Heart left ventricle (tissue), 13 donors: ENCODE measurements at regions not wholly inside any gene's neighbourhood (a gene's known extent, or its start where the extent isn't known, plus 50 kb on each side); places are given as distances from the start of the nearest gene placed in this dataset.

ENCODE experiments used
- POLR2A ChIP-seq, 2 donors: fragments of 450-650 bp; IDR thresholded peaks; one replicate each; pipeline ENCODE4 v1.6.1; 2017; ENCODE audit warnings: antibody characterized with exemption in 2 of 2, mild to moderate bottlenecking in 2 of 2, moderate library complexity in 2 of 2
- TF ChIP-seq, protein P1 (sequence below), 12 donors: fragments of 200-600 bp; sonication (generic) in 4 of 12; IDR thresholded peaks; one replicate each; pipeline versions ENCODE4 v1.5.0 to v1.8.0; 2018 to 2022; ENCODE audit warnings: antibody characterized with exemption in 12 of 12, mild to moderate bottlenecking in 5 of 12
- donor health status: ischemic (EF 13 %, LVEDD 7.1; RV severe dilation, severe dysfunction).
- donor health status: DM: no; HTN: yes; CAD: no.
- donor health status: DM: no; HTN: no; CAD: no.
- donor health status: ischemic (EF 25% LVEDD 6.9; RV normal size, moderate dysfunction).
- donor health status: ischemic (EF 25% LVEDD 5.7; RV mildly dilated, moderate dysfunction).
- donor health status: ischemic (EF 35%, LVEDD 5.7; RV mildly dilated, moderate dysfunction).
- donor health status: nonischemic (EF 11% LVEDD 7.7; RV severe dilation, severe dysfunction).
- donor health status: DM: yes; HTN: yes; CAD: no.
- donor health status: PGD.
- donor health status: ischemic (EF 29% LVEDD 5.4; RV normal size, mild dysfunction).
- donor health status: nonischemic (EF 23%, LVEDD 6.1; RV moderate dilation, normal function).

DNA sequence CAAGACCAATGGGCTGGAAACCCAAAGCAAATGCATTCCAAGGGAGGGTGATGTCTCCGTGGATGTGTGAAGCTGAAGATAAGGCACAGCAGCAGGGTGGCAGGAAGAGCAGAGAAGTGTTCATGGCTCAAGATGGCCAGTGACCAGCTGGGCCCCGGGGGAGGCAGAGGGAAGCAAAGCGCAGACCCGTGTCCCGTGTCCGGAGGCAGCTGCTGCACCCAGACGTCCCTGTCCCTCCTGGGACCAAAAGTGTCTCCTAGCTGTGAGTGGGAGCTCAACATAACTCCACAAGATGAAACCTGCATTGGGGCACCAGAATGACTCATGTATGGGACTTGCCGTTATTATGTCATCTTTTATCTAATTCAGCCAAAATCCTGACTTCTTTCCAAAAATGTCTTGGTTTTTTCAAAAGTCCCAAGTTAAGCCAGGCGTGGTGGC, 118.2 kb downstream of the RIPK4 start:
- no peak for TF ChIP-seq POLR2A (IDR thresholded peaks at IDR 0.05)
- TF ChIP-seq, protein P1, sequence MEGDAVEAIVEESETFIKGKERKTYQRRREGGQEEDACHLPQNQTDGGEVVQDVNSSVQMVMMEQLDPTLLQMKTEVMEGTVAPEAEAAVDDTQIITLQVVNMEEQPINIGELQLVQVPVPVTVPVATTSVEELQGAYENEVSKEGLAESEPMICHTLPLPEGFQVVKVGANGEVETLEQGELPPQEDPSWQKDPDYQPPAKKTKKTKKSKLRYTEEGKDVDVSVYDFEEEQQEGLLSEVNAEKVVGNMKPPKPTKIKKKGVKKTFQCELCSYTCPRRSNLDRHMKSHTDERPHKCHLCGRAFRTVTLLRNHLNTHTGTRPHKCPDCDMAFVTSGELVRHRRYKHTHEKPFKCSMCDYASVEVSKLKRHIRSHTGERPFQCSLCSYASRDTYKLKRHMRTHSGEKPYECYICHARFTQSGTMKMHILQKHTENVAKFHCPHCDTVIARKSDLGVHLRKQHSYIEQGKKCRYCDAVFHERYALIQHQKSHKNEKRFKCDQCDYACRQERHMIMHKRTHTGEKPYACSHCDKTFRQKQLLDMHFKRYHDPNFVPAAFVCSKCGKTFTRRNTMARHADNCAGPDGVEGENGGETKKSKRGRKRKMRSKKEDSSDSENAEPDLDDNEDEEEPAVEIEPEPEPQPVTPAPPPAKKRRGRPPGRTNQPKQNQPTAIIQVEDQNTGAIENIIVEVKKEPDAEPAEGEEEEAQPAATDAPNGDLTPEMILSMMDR (IDR thresholded peaks at IDR 0.05): no peak
